Stomach (tissue), 8 donors: ENCODE measurements at regions not wholly inside any gene's neighbourhood (a gene's known extent, or its start where the extent isn't known, plus 50 kb on each side); places are given as distances from the start of the nearest gene placed in this dataset.

ENCODE experiments used
- DNase-seq, 2 donors: peaks; one replicate each; pipeline versions ENCODE4 v3.0.0 to v3.0.0-alpha.2; 2013 to 2019
- H3K27ac ChIP-seq, 5 donors: fragments of 200-600 bp in 4 of 5; sonication (generic) in 4 of 5; one replicate each; pipeline ENCODE4 v1.5.1; 2013 to 2019; ENCODE audit warnings: mild to moderate bottlenecking in 1 of 5, moderate library complexity in 1 of 5
- H3K27me3 ChIP-seq, 3 donors: fragments of 200-600 bp; sonication (generic); one replicate each; pipeline ENCODE4 v1.5.1; 2017 to 2019; ENCODE audit warnings: mixed run types in 1 of 3
- H3K36me3 ChIP-seq, 4 donors: fragments of 200-600 bp; sonication (generic); 1 replicate in 3 of 4; 2 replicates in 1 of 4; pipeline ENCODE4 v1.5.1; 2016 to 2019
- H3K4me1 ChIP-seq, 4 donors: fragments of 200-600 bp; sonication (generic); one replicate each; pipeline ENCODE4 v1.5.1; 2016 to 2019
- H3K4me3 ChIP-seq, 4 donors: fragments of 200-600 bp; sonication (generic) in 3 of 4; one replicate each; pipeline ENCODE4 v1.5.1; 2016 to 2019; ENCODE audit warnings: mild to moderate bottlenecking in 1 of 4
- H3K9me3 ChIP-seq, 4 donors: fragments of 200-600 bp; sonication (generic); one replicate each; pipeline ENCODE4 v1.5.1; 2016 to 2019
- EP300 ChIP-seq: sonication (generic); formaldehyde crosslinking; IDR thresholded peaks from one replicate; pipeline ENCODE4 v1.6.1; 2017; ENCODE audit warnings: antibody characterized with exemption
- POLR2A ChIP-seq, 4 donors: fragments of 450-650 bp; IDR thresholded peaks; one replicate each; pipeline ENCODE4 v1.6.1; 2016; ENCODE audit warnings: antibody characterized with exemption in 4 of 4, control low read depth in 2 of 4, mild to moderate bottlenecking in 1 of 4, moderate library complexity in 1 of 4
- POLR2AphosphoS5 ChIP-seq, 3 donors: sonication (generic); formaldehyde crosslinking; IDR thresholded peaks; one replicate each; pipeline ENCODE4 v1.6.1; 2016; ENCODE audit warnings: antibody characterized with exemption in 3 of 3
- WGBS, 5 donors: extraction: QIAGEN DNeasy Blood & Tissue Kit in 3 of 5; methylation state at CpG; one replicate each; pipeline versions ENCODE4 v1.1.5 to v1.1.7; 2013 to 2018; 5-methylcytosine and 5-hydroxymethylcytosine counted together
- intact Hi-C: fragments of 100-400 bp; cut with DNase I; formaldehyde crosslinking; loops from one replicate; pipeline ENCODE4 v1.15.1; 2023; ENCODE audit warnings: low total_unique reads
- TF ChIP-seq, protein P1 (sequence below), 7 experiments: fragments of 450-650 bp in 4 of 7; fragments of 200-600 bp in 3 of 7; sonication (generic) in 3 of 7; IDR thresholded peaks; one replicate each; pipeline ENCODE4 v1.5.1; 2016 to 2019; ENCODE audit warnings: antibody characterized with exemption in 7 of 7, control low read depth in 2 of 7, mild to moderate bottlenecking in 1 of 7
- donor health status: healthy with polysubstance abuse.
- donor health status: Bipolar disorder and iron deficiency.
- donor health status: healthy.

GRCh38 chr3:153897025-153897723, 224.0 kb upstream of the ARHGEF26 start:
- TF ChIP-seq POLR2A (IDR thresholded peaks at IDR 0.05) (no peak), EP300 (no peak), POLR2AphosphoS5 (IDR thresholded peaks at IDR 0.05) (no peak)
- TF ChIP-seq, protein P1, sequence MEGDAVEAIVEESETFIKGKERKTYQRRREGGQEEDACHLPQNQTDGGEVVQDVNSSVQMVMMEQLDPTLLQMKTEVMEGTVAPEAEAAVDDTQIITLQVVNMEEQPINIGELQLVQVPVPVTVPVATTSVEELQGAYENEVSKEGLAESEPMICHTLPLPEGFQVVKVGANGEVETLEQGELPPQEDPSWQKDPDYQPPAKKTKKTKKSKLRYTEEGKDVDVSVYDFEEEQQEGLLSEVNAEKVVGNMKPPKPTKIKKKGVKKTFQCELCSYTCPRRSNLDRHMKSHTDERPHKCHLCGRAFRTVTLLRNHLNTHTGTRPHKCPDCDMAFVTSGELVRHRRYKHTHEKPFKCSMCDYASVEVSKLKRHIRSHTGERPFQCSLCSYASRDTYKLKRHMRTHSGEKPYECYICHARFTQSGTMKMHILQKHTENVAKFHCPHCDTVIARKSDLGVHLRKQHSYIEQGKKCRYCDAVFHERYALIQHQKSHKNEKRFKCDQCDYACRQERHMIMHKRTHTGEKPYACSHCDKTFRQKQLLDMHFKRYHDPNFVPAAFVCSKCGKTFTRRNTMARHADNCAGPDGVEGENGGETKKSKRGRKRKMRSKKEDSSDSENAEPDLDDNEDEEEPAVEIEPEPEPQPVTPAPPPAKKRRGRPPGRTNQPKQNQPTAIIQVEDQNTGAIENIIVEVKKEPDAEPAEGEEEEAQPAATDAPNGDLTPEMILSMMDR (IDR thresholded peaks at IDR 0.05) = no peak
- no peak overlapping the region for H3K27ac ChIP-seq
- H3K9me3 ChIP-seq = no peaks in the 10 kb centered on the region
- DNase-seq = no peak
- 56 to 70% (median 67%) methylated on average over 3 of the region's 3 CpGs for WGBS, 5 donors
- H3K27me3 ChIP-seq = no peaks in the 10 kb centered on the region
- no peaks in the 10 kb centered on the region for H3K36me3 ChIP-seq
- no peaks in the 10 kb centered on the region for H3K4me1 ChIP-seq
- H3K4me3 ChIP-seq = no peak overlapping the region
- intact Hi-C loops = no loop called here

GRCh38 chr3:153897842-153898241, 223.3 kb upstream of the ARHGEF26 start:
- H3K9me3 ChIP-seq = no peaks in the 10 kb centered on the region
- H3K27me3 ChIP-seq = no peaks in the 10 kb centered on the region
- H3K4me1 ChIP-seq = no peaks in the 10 kb centered on the region
- no peak overlapping the region for H3K27ac ChIP-seq
- TF ChIP-seq, protein P1 (IDR thresholded peaks at IDR 0.05) = no peak
- no peak for TF ChIP-seq POLR2AphosphoS5 (IDR thresholded peaks at IDR 0.05)
- TF ChIP-seq EP300 = no peak
- no peak for TF ChIP-seq POLR2A (IDR thresholded peaks at IDR 0.05)
- no peaks in the 10 kb centered on the region for H3K36me3 ChIP-seq
- intact Hi-C loops = no loop called here
- no peak for DNase-seq
- no peak overlapping the region for H3K4me3 ChIP-seq

GRCh38 chr3:153901152-153901551, 220.0 kb upstream of the ARHGEF26 start:
- no peak for DNase-seq
- Histone ChIP-seq H3K27me3 (no peaks in the 10 kb centered on the region), H3K36me3 (no peaks in the 10 kb centered on the region), H3K4me3 (no peak overlapping the region), H3K9me3 (no peaks in the 10 kb centered on the region), H3K4me1 (no peaks in the 10 kb centered on the region), H3K27ac (no peak overlapping the region)
- WGBS, 5 donors = 93 to 99% (median 95%) methylated on average over 2 of the region's 2 CpGs
- intact Hi-C loops = no loop called here
- TF ChIP-seq EP300 (no peak), POLR2AphosphoS5 (IDR thresholded peaks at IDR 0.05) (no peak), POLR2A (IDR thresholded peaks at IDR 0.05) (no peak)
- TF ChIP-seq, protein P1 (IDR thresholded peaks at IDR 0.05) = no peak

GRCh38 chr3:153901991-153902390, 219.2 kb upstream of the ARHGEF26 start:
- WGBS, 5 donors = 84 to 96% (median 94%) methylated on average over 3 of the region's 3 CpGs

More at GRCh38 chr3:153901991-153902390, 219.2 kb upstream of the ARHGEF26 start:
- intact Hi-C loops = no loop called here
- Histone ChIP-seq H3K4me3 (no peak overlapping the region), H3K36me3 (no peaks in the 10 kb centered on the region), H3K4me1 (no peaks in the 10 kb centered on the region), H3K27me3 (no peaks in the 10 kb centered on the region), H3K27ac (no peak overlapping the region), H3K9me3 (no peaks in the 10 kb centered on the region)
- TF ChIP-seq EP300 = no peak
- no peak for TF ChIP-seq POLR2A (IDR thresholded peaks at IDR 0.05)
- TF ChIP-seq, protein P1 (IDR thresholded peaks at IDR 0.05) = no peak
- TF ChIP-seq POLR2AphosphoS5 (IDR thresholded peaks at IDR 0.05) = no peak
- no peak for DNase-seq
